ENCODE measurements at regions not wholly inside any gene's neighbourhood (a gene's known extent, or its start where the extent isn't known, plus 50 kb on each side); places are given as distances from the start of the nearest gene placed in this dataset.

- TF ChIP-seq ZBTB2 (IDR thresholded peaks at IDR 0.05) (no peak), MNT (conservative IDR thresholded peaks at IDR 0.05) (no peak), RFX5 (IDR thresholded peaks at IDR 0.05; ENCODE audit: low read depth, low read length) (no peak), ATF3 (IDR thresholded peaks at IDR 0.05) (no peak), ATF3 (CRISPR knock-in tag; conservative IDR thresholded peaks at IDR 0.05) (no peak)
Observed at GRCh38 chr20:24339210-24339641, 130.2 kb upstream of the SYNDIG1 start (continued).

GRCh38 chr20:24337551-24337950, 131.9 kb upstream of the SYNDIG1 start:
- CTCF ChIA-PET (ENCODE audit: low intra/inter-chr PET ratio), result no interaction called here
- Histone ChIP-seq H3K9ac (ENCODE audit: insufficient read depth in 1 of 2, low read depth in 2 of 2, low read length in 2 of 2) (no peak overlapping the region), H3K36me3 (ENCODE audit: control insufficient read depth, insufficient read depth, low read length) (no peaks in the 10 kb centered on the region), H3K27ac (ENCODE audit: extremely low read depth, low read depth, low read length) (no peak overlapping the region), H3K4me3 (no peak overlapping the region), H2AFZ (ENCODE audit: low read depth, low read length) (no peak overlapping the region), H3K9me1 (ENCODE audit: control insufficient read depth, insufficient read depth, low read length) (no peaks in the 10 kb centered on the region), H3K9me3 (replicated peaks; ENCODE audit: control insufficient read depth, insufficient read depth, low read depth, low read length) (no peaks in the 10 kb centered on the region), H4K20me1 (replicated peaks; ENCODE audit: control insufficient read depth, insufficient read depth, low read length) (no peaks in the 10 kb centered on the region), H3K4me2 (ENCODE audit: insufficient read depth, low read length) (no peak overlapping the region), H3K4me1 (replicated peaks in 1 of 2; ENCODE audit: control insufficient read depth in 2 of 2, insufficient read depth in 2 of 2, low read length in 2 of 2) (no peaks in the 10 kb centered on the region), H3K27me3 (ENCODE audit: control insufficient read depth in 2 of 2, insufficient read depth in 2 of 2, low read length in 2 of 2) (no peaks in the 10 kb centered on the region), H3K79me2 (ENCODE audit: control insufficient read depth, insufficient read depth, low read length) (no peaks in the 10 kb centered on the region)
- BruUV-seq (replicated peaks), result no TSS peak
- WGBS (ENCODE audit: insufficient coverage, low coverage, missing lambda C conversion rate), result 0% methylated on average over 2 of the region's 5 CpGs
- no peak for DNase-seq (ENCODE audit: extremely low read depth in 1 of 4, low spot score in 3 of 4)
- FAIRE-seq, result no peak
- no peak for ATAC-seq
- POLR2A ChIA-PET, result no interaction called here
- in situ Hi-C loops (cut with MboI), result no loop called here
- intact Hi-C loops (cut with micrococcal nuclease), result no loop called here
- no peak for TF ChIP-seq SAP30 (IDR thresholded peaks at IDR 0.05; ENCODE audit: borderline replicate concordance, insufficient read depth, low read depth, low read length, poor library complexity, severe bottlenecking)
- TF ChIP-seq KLF13 (tag; IDR thresholded peaks at IDR 0.05; ENCODE audit: borderline replicate concordance, low read depth), result no peak
- TF ChIP-seq KHSRP (IDR thresholded peaks at IDR 0.05), result no peak
- TF ChIP-seq CAMTA2 (CRISPR knock-in tag; conservative IDR thresholded peaks at IDR 0.05), result no peak
- no peak for TF ChIP-seq HNRNPUL1 (IDR thresholded peaks at IDR 0.05; ENCODE audit: low read length)

Data from K562 (cell line).